A549 (cell line): ENCODE measurements at regions not wholly inside any gene's neighbourhood (a gene's known extent, or its start where the extent isn't known, plus 50 kb on each side); places are given as distances from the start of the nearest gene placed in this dataset.
"Not testable (repeated sequence)": the region's sequence is repeated elsewhere in the genome, so short reads cannot be mapped to it uniquely, and the experiment has no call there.

Experiments used
- ATAC-seq, 2 experiments: fragments of 200-7000 bp in 1 of 2; fragments of >200 bp in 1 of 2; cut with Nextera tagmentation in 1 of 2; cut with Tn5 transposase in 1 of 2; 3 replicates each; pipeline versions ENCODE4 v1.8.0 to v1.9.1; 2018 to 2020; ENCODE audit warnings: mild to moderate bottlenecking in 1 of 2, moderate library complexity in 1 of 2
- CTCF ChIA-PET: fragments of 300-600 bp; sonication (Branson Sonifier 250); formaldehyde crosslinking; extraction: SDS; loops from one replicate; lab custom pipeline; 2021; ENCODE audit warnings: antibody characterized with exemption, inconsistent platforms; lab: Yijun Ruan, JAX
- POLR2A ChIA-PET: fragments of 350-600 bp; formaldehyde crosslinking; extraction: SDS; loops from one replicate; lab custom pipeline; 2021; ENCODE audit warnings: antibody characterized with exemption, inconsistent platforms; lab: Yijun Ruan, JAX
- DNase-seq, 2 experiments: peaks; one replicate each; pipeline versions ENCODE4 v3.0.0 to v3.0.0-alpha.2; 2011 to 2016; ENCODE audit warnings: low read depth in 1 of 2, low spot score in 1 of 2
- FAIRE-seq: peaks from 2 replicates; lab custom pipeline; 2011; peaks lifted over from hg19 to GRCh38; lab: Jason Lieb, UNC
- H3K27ac ChIP-seq, 2 experiments: fragments of >200 bp; sonication (Bioruptor Twin); formaldehyde crosslinking; 3 replicates each; pipeline ENCODE4 v1.5.1; 2016 to 2017
- H3K4me1 ChIP-seq: fragments of >200 bp; sonication (Bioruptor Twin); formaldehyde crosslinking; 3 replicates; pipeline ENCODE4 v1.6.1; 2016
- H3K4me2 ChIP-seq: fragments of >200 bp; sonication (Bioruptor Twin); formaldehyde crosslinking; 3 replicates; pipeline ENCODE4 v1.6.1; 2016
- H3K4me3 ChIP-seq: fragments of >200 bp; sonication (Bioruptor Twin); formaldehyde crosslinking; 3 replicates; pipeline ENCODE4 v1.5.1; 2016
- H3K9me3 ChIP-seq: fragments of >200 bp; sonication (Bioruptor Twin); formaldehyde crosslinking; 3 replicates; pipeline ENCODE4 v1.6.1; 2016
- BCL3 ChIP-seq: fragments of >200 bp; sonication (Bioruptor Twin); formaldehyde crosslinking; IDR thresholded peaks from 3 replicates; pipeline ENCODE4 v1.6.1; 2016
- CHD4 ChIP-seq: fragments of 200-600 bp; sonication (generic); IDR thresholded peaks from 2 replicates; pipeline ENCODE4 v1.6.1; 2016; ENCODE audit warnings: antibody characterized with exemption, mild to moderate bottlenecking, borderline replicate concordance
- E2F6 ChIP-seq: IDR thresholded peaks from 2 replicates; pipeline ENCODE4 v1.6.1; 2012; ENCODE audit warnings: low read depth, borderline replicate concordance
- EHMT2 ChIP-seq: fragments of 200-600 bp; sonication (generic); IDR thresholded peaks from 2 replicates; pipeline ENCODE4 v1.6.1; 2016; ENCODE audit warnings: antibody characterized with exemption, low read depth, mild to moderate bottlenecking, moderate library complexity
- FOSB ChIP-seq: fragments of 250-450 bp; sonication (Bioruptor Pico); IDR thresholded peaks from 2 replicates; pipeline ENCODE4 v1.5.0; 2020; ENCODE audit warnings: mild to moderate bottlenecking, moderate library complexity
- FOSL2 ChIP-seq, 2 experiments: fragments of 450-650 bp in 1 of 2; fragments of >200 bp in 1 of 2; sonication (Bioruptor Twin) in 1 of 2; formaldehyde crosslinking; IDR thresholded peaks; 2 replicates each; pipeline versions ENCODE4 v1.5.0 to v1.6.1; 2016 to 2020; ENCODE audit warnings: mild to moderate bottlenecking in 1 of 2, moderate library complexity in 1 of 2
- FOXS1 ChIP-seq: fragments of 250-450 bp; sonication (Bioruptor Pico); IDR thresholded peaks from 2 replicates; pipeline ENCODE4 v1.5.0; 2020; ENCODE audit warnings: mild to moderate bottlenecking, moderate library complexity
- HDAC2 ChIP-seq: fragments of 200-600 bp; sonication (generic); IDR thresholded peaks from 2 replicates; pipeline ENCODE4 v1.6.1; 2016
- HES2 ChIP-seq: fragments of >200 bp; sonication (Bioruptor Twin); formaldehyde crosslinking; IDR thresholded peaks from 2 replicates; pipeline ENCODE4 v1.6.1; 2016
- HEYL ChIP-seq: fragments of 250-450 bp; sonication (Bioruptor Pico); IDR thresholded peaks from 2 replicates; pipeline ENCODE4 v1.8.0; 2021; ENCODE audit warnings: mild to moderate bottlenecking, moderate library complexity
- HMGXB4 ChIP-seq: fragments of 250-450 bp; sonication (Bioruptor Pico); IDR thresholded peaks from 2 replicates; pipeline ENCODE4 v1.5.0; 2021; ENCODE audit warnings: mild to moderate bottlenecking, moderate library complexity, borderline replicate concordance
- HOXA7 ChIP-seq: fragments of 250-450 bp; sonication (Bioruptor Pico); IDR thresholded peaks from 2 replicates; pipeline ENCODE4 v1.5.0; 2020; ENCODE audit warnings: mild to moderate bottlenecking, moderate library complexity
- HOXB13 ChIP-seq: fragments of 250-450 bp; sonication (Bioruptor Pico); IDR thresholded peaks from 2 replicates; pipeline ENCODE4 v1.5.0; 2020; ENCODE audit warnings: low read depth, mild to moderate bottlenecking, moderate library complexity
- JUN ChIP-seq, 2 experiments: fragments of >200 bp; sonication (Bioruptor Twin); formaldehyde crosslinking; IDR thresholded peaks; 2 replicates in 1 of 2; 3 replicates in 1 of 2; pipeline ENCODE4 v1.6.1; 2016 to 2017
- JUNB ChIP-seq: fragments of >200 bp; sonication (Bioruptor Twin); formaldehyde crosslinking; IDR thresholded peaks from 2 replicates; pipeline ENCODE4 v1.6.1; 2016
- PHF8 ChIP-seq: fragments of 200-600 bp; sonication (generic); IDR thresholded peaks from 2 replicates; pipeline ENCODE4 v1.6.1; 2016; ENCODE audit warnings: low read depth, mild to moderate bottlenecking, antibody characterized with exemption, moderate library complexity, borderline replicate concordance
- POLR2AphosphoS2 ChIP-seq: conservative IDR thresholded peaks from 2 replicates; pipeline ENCODE4 v1.6.1; 2012; ENCODE audit warnings: low read length, improper control_type of control experiment, inconsistent platforms
- RFX5 ChIP-seq: fragments of 450-650 bp; IDR thresholded peaks from 2 replicates; pipeline ENCODE4 v1.7.1; 2014; ENCODE audit warnings: antibody characterized with exemption, mild to moderate bottlenecking, moderate library complexity
- RNF2 ChIP-seq: fragments of 200-600 bp; sonication (generic); IDR thresholded peaks from 2 replicates; pipeline ENCODE4 v1.6.1; 2016; ENCODE audit warnings: low read depth, mild to moderate bottlenecking, antibody characterized with exemption, moderate library complexity, borderline replicate concordance
- TFCP2L1 ChIP-seq: fragments of 250-450 bp; sonication (Bioruptor Pico); IDR thresholded peaks from 2 replicates; pipeline ENCODE4 v1.5.0; 2021; ENCODE audit warnings: mild to moderate bottlenecking
- TP53 ChIP-seq: fragments of 250-450 bp; sonication (Bioruptor Pico); IDR thresholded peaks from 2 replicates; pipeline ENCODE4 v1.5.0; 2021; ENCODE audit warnings: mild to moderate bottlenecking, moderate library complexity
- ZC3H11A ChIP-seq: fragments of 450-650 bp; IDR thresholded peaks from 2 replicates; pipeline ENCODE4 v1.6.1; 2014; ENCODE audit warnings: antibody characterized with exemption, mild to moderate bottlenecking
- ZSCAN20 ChIP-seq: fragments of 250-450 bp; sonication (Bioruptor Pico); IDR thresholded peaks from 2 replicates; pipeline ENCODE4 v1.8.0; 2022; ENCODE audit warnings: mild to moderate bottlenecking, moderate library complexity
- WGBS: methylation state at CpG from one replicate; pipeline ENCODE4 v1.1.6; 2017; ENCODE audit errors: missing lambda C conversion rate; 5-methylcytosine and 5-hydroxymethylcytosine counted together

GRCh38 chr10:57897611-57898010 lies 370.1 kb downstream of the IPMK start (continued):
- TF ChIP-seq FOSL2 (IDR thresholded peaks at IDR 0.05) = no peak
- no peak for TF ChIP-seq FOSL2 (CRISPR knock-in tag; IDR thresholded peaks at IDR 0.05)
- TF ChIP-seq RFX5 = no peak
- no peak for TF ChIP-seq EHMT2
- TF ChIP-seq HES2 = no peak
- TF ChIP-seq, all 56 proteins: peak for 0

GRCh38 chr10:57894361-57894760 lies 373.3 kb downstream of the IPMK start:
- no peaks in the 10 kb centered on the region for H3K9me3 ChIP-seq
- no peak overlapping the region for H3K4me2 ChIP-seq
- FAIRE-seq (no peak), ATAC-seq (no peak), DNase-seq (no peak)
- no peak overlapping the region for H3K4me3 ChIP-seq
- POLR2A ChIA-PET = no interaction called here
- TF ChIP-seq HOXA7 = no peak
- H3K27ac ChIP-seq = no peak overlapping the region
- CTCF ChIA-PET = no interaction called here
- H3K4me1 ChIP-seq = no peaks in the 10 kb centered on the region

GRCh38 chr10:57891201-57892006 lies 376.3 kb downstream of the IPMK start:
- POLR2A ChIA-PET = no interaction called here
- Histone ChIP-seq H3K4me2 (no peak overlapping the region), H3K9me3 (no peaks in the 10 kb centered on the region), H3K4me1 (no peaks in the 10 kb centered on the region), H3K4me3 (no peak overlapping the region), H3K27ac (no peak overlapping the region)
- FAIRE-seq = no peak
- CTCF ChIA-PET = interaction anchor here (1.1 to 1.4 kb wide), 2 partner anchors 11 to 13 kb away, joined by 3 read pairs; no protein-coding TSS in a partner anchor
- DNase-seq = no peak
- 52% methylated on average over 7 of the region's 7 CpGs for WGBS
- TF ChIP-seq CHD4 (no peak), BCL3 (no peak), PHF8 (no peak), HOXB13 (CRISPR knock-in tag) (no peak), HMGXB4 (CRISPR knock-in tag) (no peak), RNF2 (no peak), E2F6 (no peak), ZSCAN20 (CRISPR knock-in tag) (no peak), HEYL (CRISPR knock-in tag) (no peak)
- no peak for ATAC-seq

GRCh38 chr10:57890691-57891090 lies 377.0 kb downstream of the IPMK start:
- 52% methylated on average over 5 of the region's 5 CpGs for WGBS
- H3K4me2 ChIP-seq = no peak overlapping the region

GRCh38 chr10:57885618-57885968 lies 382.1 kb downstream of the IPMK start:
- H3K4me3 ChIP-seq, ATAC-seq, DNase-seq, H3K9me3 ChIP-seq, H3K27ac ChIP-seq, POLR2A ChIA-PET, FAIRE-seq: not testable (repeated sequence)
- H3K4me2 ChIP-seq = peak overlapping the region; percentile 50
- peaks cover 16% of the 10 kb centered on the region; the same call in 2 of the 3 replicates for H3K4me1 ChIP-seq
- CTCF ChIA-PET = interaction anchor here (0.7 kb wide), 1 partner anchor 179 kb away, joined by 3 read pairs; no protein-coding TSS in a partner anchor
- 58% methylated on average over 5 of the region's 5 CpGs for WGBS

More at GRCh38 chr10:57890691-57891090, 377.0 kb downstream of the IPMK start:
- no peak for TF ChIP-seq ZSCAN20 (CRISPR knock-in tag)
- TF ChIP-seq ZC3H11A = no peak
- no peak for TF ChIP-seq TP53 (CRISPR knock-in tag)
- TF ChIP-seq HDAC2 = no peak
- no peak for TF ChIP-seq POLR2AphosphoS2
- TF ChIP-seq TFCP2L1 (CRISPR knock-in tag) = no peak
- TF ChIP-seq FOSB = no peak
- no peak for TF ChIP-seq BCL3
- no peak for TF ChIP-seq JUN (IDR thresholded peaks at IDR 0.05)
- no peak for TF ChIP-seq JUNB
- no peak for TF ChIP-seq FOXS1 (CRISPR knock-in tag)
- TF ChIP-seq, all 56 proteins: peak for 0
- ATAC-seq (no peak), FAIRE-seq (no peak), DNase-seq (no peak)
- H3K9me3 ChIP-seq = no peaks in the 10 kb centered on the region
- H3K4me1 ChIP-seq = no peaks in the 10 kb centered on the region
- no peak overlapping the region for H3K27ac ChIP-seq
- POLR2A ChIA-PET = no interaction called here
- CTCF ChIA-PET = interaction anchor here (1.1 to 1.4 kb wide), 2 partner anchors 10 to 12 kb away, joined by 3 read pairs; no protein-coding TSS in a partner anchor
- H3K4me3 ChIP-seq = no peak overlapping the region
